IPS-11a (cell line): ENCODE measurements at regions not wholly inside any gene's neighbourhood (a gene's known extent, or its start where the extent isn't known, plus 50 kb on each side); places are given as distances from the start of the nearest gene placed in this dataset.

Experiments used
- H3K4me3 ChIP-seq: one replicate; pipeline ENCODE4 v1.5.1; 2013; ENCODE audit warnings: low read depth, low read length, control low read depth

DNA sequence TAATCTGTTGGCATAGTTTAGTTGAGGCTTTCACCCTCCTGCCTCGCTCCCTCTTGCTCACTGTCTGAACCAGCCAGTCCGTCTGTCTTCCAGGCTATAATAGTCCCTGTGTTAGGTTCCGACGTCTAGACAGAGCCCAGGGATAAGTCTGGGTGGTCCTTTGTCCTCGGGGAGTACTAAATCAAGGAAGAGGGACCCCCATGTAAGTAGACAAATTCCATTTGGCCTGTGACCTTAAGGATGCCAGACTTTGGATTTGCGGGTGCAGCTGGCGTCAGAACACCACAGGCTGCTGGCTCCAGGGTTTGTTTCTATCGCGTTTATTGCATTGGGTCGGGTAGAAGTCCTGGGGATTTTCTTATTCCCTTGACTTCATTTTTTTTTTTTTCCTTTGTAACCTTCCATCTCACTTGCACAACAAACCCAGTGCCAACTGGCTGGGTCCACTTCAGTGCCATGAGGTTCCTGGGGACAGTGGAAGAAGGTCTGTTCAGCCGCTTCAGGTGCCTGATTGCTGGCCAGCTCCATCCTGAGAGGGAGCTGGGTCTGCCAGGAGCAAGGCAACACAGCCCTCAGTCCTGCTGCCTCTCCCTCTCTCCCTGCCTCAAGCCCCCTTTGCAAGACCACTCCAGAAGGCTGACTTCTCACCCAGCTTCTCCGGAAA is 95.4 kb upstream of the KLHL25 start:
- no peak overlapping the region for H3K4me3 ChIP-seq

DNA sequence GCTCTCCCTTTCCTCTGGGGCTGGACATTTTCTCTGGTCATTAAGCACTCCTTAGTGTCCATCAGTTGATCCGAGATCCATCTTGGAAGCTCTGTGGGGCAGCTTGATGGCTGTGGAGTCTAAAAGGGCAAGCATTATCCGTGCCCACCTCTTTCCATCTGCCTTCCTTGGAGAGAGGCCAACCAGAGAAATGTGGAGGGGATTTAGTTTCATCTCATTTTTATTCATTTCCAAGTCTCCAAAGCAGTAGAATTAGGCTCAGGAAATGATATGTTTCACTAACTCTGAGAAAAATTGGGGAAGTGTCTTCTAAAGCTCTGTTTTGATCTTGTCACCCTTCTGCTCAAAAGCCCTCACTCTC is 95.9 kb upstream of the KLHL25 start:
- H3K4me3 ChIP-seq: no peak overlapping the region

DNA sequence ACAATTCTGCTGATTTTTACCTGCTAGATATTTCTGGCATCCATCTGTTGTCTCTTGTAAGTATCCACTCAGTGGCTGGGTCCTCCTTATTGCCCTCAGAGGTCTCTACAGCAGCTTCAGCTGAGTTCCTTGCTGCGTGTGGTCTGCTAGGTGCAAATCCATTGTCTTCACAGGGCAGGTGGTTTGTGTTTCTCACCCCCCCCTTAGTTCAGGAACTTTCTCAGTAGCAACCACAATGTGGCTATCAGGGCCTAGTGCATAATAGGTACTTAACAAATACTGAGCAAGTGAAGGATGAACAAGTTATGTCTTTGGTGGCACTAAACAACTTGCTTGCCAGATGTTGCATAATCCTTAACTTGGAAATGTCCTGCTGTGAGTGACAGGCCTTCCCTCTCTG is 96.7 kb upstream of the KLHL25 start:
- no peak overlapping the region for H3K4me3 ChIP-seq

DNA sequence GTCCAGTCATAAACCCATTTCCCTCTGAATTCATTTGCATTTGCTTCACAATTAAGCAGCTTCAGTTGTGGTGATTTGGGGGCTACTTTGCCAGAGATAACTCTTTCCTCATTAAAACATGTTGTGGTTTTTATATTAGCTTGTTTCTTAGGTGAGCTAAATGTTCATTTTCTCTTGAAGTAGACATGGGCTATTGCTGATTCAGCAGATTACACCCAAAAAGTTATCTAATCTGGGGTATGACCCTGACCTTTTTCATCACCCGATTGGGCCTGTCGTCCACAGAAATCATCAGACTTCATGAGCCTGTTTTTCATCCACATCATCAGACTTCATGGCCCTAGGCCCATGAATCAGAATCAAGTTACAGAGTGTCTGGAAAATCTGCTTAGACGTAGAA is 97.5 kb upstream of the KLHL25 start:
- no peak overlapping the region for H3K4me3 ChIP-seq

DNA sequence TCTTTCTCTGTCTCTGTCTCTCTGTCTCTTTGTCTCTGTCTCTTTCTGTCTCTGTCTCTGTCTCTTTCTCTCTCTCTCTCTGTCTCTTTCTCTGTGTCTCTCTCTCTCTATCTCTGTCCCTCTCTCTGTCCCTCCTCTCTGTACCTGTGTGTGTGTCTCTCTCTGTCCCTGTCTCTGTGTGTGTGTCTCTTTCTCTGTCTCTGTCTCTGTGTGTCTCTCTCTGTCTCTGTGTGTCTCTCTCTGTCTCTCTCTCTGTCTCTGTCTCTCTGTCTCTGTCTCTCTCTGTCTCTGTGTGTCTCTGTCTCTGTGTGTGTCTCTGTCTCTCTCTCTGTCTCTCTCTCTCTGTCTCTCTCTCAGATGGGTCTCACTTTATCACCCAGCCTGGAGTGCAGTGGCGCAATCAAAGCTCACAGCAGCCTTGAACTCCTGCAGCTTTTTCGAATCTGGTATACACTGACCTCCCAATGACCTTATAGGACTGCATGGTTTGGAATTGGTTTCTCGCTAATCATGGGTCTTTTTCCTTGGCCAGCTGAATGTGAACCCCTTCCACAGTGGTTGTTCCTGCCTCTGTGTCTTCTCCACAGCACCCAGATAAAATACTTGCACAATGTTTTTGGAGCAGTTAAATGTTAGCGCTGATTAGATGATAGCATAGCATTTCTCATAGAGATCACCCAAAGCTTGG is 102.6 kb upstream of the KLHL25 start:
- H3K4me3 ChIP-seq: no peak overlapping the region

DNA sequence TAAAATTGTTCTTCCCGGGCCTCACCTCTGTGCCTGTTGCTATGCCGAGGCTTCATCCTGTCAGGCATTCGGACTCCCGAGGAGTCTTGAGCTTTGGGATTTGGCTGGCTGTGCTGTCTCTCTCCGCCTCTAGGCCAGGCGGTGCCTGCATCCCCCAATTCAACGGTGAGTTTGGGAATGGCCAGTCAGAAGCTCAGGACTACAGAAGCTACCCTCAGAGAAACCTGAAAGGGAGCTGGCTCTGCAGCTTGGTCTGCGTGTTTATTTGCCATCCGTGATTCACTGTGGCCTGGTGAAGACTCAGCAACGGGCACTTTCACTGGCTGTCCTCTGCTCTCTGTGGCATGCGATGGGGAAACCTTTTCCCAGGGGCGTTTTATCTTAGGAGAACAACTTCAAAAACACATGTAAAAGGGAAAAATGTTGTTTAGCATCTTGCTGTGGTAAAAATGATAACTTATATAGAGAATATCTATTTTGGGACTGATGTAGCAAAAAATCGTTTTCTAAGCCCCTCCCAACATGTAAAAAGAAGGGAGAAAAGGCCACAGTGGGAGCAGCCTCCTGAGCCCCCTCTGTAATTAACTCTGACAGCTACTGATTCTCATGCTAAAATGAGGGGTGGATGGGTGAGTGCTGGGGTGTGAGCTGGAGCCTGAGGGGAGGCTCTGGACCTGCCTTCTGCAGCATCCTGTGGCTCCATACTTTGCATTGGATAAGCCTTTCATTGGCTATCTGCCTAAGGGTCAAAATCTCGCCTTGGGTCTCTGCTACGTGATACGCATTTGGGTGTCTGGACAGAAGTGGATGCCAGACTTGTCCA is 103.4 kb upstream of the KLHL25 start:
- no peak overlapping the region for H3K4me3 ChIP-seq

DNA sequence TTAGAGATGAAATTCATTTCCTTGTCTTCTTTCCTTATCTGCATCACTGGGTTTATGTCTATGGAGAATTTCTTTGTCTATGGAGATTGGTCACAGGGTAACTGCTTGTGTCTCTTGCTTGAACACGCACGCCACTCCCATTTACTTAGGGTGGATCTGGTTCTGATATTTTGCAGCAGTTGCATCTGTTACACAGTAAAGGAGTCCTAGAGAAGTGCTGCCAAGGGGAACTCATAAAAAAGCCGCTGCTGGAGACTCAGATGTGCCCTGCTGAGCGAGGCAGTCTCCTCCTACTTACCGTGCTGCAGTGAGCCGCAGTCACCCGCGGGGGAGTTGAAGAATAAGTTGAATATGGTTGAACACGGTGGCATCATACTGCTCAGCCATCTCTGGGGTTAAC is 105.2 kb upstream of the KLHL25 start:
- H3K4me3 ChIP-seq: no peak overlapping the region

DNA sequence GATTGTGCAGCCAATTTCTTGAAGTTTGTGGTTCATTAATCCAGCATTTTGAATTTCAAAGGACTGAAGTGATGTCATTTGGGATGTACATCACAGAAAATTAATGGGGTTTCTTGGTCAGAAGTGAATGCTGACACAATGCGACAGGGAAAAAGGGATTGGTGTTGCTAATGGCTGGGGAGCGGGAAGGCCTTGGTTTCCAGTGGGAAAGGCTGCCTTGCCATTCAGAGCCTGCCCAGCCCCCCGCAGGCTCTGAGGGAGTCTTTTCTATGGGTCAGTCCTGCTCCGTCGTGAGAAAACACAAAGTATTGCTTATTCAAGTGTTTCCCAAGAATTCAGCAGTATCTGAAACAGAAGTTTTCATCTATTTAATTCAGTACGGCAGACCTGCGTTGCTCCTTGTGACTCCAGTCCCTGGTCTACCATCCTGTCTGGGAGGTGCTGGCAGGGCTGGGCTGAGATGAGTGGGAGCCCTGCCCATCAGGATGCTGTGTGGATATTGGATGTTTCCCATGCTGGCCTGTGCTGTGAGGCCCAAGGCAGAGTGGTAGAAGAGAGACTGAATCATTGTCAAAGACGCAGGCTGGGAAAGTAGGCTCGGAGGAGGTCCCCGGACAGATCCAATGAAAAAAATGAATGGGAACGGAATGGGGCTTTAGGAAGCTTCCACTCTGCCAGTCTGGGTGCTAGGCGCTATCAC is 111.2 kb upstream of the KLHL25 start:
- no peak overlapping the region for H3K4me3 ChIP-seq

DNA sequence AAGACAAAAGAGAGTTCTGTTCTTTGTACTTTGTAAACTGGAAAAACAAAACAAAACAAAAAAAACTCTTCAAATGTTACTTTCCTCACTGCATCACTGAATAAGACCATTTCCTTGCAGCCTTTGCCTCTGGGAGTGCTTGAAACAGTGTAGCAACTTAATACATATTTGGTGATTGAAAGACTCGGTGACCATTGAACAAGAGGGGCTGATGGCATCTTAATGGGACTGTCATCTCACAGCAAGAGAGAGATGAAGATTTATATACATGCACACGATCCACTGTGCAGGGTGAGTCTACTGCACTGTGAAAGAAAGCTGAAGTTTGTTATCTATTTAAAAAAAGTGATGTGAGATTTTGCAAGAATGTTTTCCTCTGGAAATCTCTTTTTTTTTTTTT is 111.9 kb upstream of the KLHL25 start:
- H3K4me3 ChIP-seq: no peak overlapping the region

DNA sequence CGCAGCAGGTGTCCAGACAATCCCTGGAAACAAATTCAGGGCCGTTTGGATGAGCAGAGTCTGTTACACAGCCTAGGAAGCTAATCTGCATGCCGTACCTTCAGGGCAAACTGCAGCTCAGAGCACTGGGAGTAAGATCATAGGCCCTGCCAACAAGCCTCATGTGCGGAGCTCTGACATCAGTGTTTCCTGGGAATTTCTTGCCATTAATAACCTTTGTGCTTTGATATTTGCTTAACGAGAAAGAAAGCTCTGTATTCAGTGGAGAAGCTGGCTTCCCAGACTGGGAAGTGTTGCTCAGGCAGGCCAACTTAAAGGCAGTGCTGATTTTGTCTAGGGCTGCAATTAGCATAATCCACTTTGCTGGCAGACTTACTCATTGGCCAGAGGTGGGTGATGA is 116.1 kb upstream of the KLHL25 start:
- no peak overlapping the region for H3K4me3 ChIP-seq

DNA sequence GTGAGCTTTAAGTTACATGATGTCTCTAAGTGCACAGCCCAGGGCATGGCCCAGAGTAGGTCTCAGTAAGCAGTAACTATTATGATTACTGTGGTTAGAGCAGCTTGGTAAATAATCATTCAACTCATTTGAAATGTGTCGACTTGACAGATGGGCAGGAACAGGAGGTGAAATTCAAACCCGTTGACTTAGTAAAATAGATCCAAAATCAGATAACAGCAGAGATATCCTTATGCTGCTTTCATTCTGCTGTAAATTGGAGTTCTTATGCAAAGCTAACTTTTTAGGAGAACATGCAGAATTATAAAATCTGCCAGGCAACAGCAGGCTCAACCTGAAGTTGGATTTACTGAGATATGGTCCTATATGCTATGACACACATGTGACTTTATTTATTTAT is 118.7 kb upstream of the KLHL25 start:
- H3K4me3 ChIP-seq: no peak overlapping the region

DNA sequence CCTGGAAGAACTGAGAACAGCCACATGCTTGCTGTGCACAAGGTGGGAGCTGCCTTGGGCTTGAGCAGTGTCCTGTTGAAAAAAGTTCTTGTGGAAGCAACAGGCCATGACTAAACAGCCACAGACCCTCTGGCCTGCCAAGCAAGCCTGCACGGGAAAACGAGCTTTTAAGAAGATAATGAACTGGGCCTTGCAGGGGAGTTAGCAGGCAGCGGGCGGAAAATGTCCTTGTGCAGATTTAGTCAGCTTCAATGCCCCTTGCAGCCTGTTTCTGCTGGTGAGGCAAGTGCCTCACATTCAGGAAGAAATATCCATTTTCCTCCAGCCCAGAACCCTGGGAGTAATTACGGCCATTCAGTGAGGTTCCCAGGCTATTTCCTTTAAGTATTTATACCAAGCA is 126.2 kb upstream of the KLHL25 start:
- H3K4me3 ChIP-seq: no peak overlapping the region

DNA sequence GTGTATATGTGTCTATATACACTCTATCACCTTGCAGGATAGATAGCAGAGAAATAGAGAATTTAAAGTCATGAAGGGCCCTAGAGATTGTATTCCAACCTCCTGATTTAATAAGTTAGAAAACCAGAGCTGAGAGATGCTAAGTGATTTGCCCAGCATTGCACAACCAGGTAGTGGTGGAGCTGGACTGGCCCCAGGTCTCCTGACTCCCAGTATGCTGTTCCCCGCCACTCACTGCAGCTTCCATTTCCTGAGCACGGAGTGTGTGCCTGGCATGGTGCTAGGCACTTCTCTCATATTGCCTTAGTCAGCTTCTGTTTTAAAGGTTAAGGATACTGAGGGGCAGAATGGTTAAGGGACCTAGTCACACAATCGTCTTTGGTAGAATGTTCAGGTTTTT is 129.4 kb upstream of the KLHL25 start:
- no peak overlapping the region for H3K4me3 ChIP-seq

DNA sequence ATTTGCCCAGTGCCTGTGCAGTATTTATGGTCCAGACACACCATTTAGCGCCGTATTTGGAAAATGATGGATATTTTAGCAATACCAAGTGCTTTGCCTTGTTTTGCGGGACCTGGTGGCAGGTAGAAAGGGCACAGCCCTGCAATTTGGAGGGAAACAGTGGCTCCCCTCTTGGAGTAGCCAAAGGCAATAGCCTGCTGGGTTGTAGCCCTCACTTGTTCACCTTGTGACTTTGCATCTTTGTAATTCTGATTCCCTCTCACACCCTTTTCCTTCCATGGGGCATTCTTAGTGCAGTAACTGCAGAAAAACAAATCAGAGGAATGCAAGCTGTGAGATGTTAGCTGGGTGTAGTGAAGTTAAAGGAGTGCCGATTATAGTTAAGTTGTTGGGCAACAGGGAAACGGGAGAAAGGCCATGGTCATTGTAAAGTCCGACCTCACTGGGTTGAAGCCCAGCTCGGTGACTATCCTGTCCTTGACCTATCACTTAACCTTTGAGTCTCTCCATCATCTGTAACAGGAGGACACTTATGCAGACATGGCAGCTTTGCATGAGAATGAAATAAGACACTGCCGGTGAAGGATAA is 131.0 kb upstream of the KLHL25 start:
- H3K4me3 ChIP-seq: no peak overlapping the region

DNA sequence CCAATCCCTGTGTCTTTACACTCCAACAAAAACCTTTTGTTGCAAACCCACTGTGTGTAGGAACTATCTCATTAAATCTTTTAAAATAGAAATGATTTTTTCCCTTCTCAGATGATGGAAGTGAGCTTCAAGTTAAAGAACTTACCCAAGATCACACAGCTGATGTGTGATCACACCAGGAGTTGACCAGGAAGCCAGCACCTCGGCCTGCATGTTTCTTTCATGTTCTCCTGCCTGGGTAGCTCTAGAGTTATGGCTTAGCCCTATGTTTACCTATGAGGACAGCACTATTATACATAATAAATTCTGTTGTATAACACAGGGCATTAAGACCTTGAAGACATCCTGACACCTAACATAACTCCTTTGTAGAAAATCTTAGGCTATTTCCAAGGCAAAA is 132.1 kb upstream of the KLHL25 start:
- H3K4me3 ChIP-seq: no peak overlapping the region

DNA sequence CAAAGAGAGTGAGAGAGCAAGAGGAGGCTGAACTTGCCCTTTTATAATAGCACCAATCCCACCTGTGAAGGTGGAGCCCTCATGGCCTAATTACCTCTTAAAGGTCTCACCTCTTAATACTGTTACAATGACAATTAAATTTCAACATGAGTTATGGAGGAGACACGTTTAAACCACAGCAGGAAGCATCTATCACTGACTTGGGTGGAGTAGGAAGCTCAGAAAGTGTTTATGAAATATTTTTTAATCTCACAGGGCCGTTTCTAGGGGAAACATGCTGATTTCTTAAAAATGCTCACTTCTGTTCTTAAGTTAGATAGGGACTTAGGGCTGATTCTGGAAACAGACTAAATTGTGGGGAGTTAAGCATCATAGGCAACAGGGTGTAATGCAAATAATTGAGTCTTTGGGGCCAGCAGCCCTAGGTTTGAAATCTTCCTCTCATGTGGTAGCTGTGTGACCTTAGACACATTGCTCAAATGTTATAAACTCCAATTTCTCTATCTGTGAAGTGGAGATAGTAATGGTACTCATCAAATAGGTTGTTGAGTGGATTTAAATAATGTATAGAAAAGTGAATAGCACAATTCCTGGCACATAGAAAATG is 133.3 kb upstream of the KLHL25 start:
- H3K4me3 ChIP-seq: no peak overlapping the region

DNA sequence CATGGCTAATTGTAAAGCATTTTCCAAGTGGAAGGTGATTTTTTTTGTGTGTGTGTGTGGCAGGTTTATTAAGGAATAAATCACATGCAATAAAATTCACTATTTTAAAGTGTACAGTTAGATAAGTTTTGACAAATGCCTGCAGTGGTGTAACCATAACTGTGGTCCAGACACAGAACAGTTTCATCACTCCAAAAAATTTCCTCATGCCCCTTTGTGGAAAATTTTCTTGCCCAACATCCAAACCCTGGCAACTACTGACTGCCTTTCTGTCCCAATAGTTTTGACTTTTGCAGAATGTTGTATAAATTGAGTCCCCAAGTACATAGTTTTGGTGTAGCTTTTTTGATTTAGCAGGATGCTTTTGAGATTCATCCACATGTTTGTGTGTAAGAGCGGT is 135.1 kb upstream of the KLHL25 start:
- H3K4me3 ChIP-seq: no peak overlapping the region

DNA sequence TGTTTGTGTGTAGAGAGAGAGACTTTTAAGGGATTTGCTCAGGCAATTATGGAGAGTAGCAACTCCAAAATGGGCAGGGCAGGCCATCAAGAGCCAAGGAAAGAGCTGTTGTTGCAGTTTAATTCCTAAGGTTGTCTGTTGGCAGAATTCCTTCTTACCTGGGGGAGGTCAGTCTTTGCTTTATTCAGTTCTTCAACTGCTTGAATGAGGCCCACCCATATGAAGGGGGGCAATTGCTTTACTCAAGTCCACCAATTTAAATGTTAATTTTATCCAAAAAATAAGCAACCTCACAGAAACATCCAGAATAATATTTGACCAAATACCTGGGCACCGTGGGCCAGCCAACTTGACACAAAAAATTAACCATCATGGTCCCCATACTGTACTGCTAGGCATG is 137.7 kb upstream of the KLHL25 start:
- no peak overlapping the region for H3K4me3 ChIP-seq

DNA sequence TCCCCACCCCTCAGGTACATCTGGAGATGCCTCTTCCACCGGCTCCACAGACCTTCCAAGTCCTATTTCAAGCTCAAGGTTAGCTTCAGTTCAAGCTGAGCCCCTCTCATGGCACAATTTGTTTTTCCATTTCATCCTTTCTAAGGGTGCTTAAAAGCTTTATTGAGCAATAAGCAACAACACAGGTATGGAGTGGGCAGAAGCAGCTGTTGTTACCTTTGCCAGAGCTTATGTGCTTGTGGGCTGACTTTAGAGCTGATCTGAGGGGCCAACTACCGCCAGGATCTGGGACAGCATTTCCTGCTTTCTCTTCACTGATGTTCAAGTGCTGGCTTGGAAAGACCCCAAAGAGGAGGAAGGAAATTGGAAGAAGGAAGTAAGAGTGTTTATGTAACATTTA is 140.0 kb upstream of the KLHL25 start:
- no peak overlapping the region for H3K4me3 ChIP-seq

DNA sequence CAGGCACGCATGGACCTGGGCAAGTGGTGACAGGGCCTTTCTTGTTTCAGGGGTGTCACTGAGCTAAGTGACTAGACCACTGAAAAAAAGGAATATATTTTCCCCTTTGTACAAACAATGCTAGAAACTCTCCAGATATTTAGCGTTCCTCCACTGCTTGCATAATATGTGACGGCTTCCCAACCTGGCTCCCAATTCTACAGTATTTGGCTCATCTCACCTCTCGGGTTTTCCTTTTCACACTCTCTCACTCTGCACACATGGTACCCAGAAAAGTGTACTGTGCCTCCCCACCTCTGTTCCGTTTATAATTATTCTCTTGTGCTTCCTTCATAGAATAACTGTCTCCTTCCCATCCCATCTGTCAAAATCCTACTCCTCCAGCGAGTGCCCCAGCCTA is 140.5 kb upstream of the KLHL25 start:
- no peak overlapping the region for H3K4me3 ChIP-seq

DNA sequence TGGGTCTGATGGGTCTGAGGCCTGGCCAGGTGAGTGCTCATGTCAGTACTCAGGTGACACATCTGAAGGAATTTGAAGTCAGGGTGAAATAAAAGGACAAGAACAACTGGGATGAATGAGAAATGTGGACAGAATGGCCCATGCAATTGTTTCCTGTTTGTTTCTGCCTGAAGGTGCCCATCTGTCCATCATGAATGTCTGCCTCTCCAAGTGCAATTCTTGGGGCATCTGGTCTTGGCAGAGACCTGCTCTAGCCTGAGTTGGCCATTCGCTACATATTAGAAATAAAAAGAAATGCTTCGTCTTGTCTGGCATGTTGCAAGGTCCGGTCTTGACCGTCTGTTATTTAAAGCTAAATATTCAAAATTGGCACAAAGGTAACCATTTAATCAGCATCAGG is 142.0 kb upstream of the AGBL1 start:
- H3K4me3 ChIP-seq: no peak overlapping the region
